Right renal cortex interstitium (tissue), 3 donors: ENCODE measurements at regions not wholly inside any gene's neighbourhood (a gene's known extent, or its start where the extent isn't known, plus 50 kb on each side); places are given as distances from the start of the nearest gene placed in this dataset.
"Not testable (repeated sequence)": the region's sequence is repeated elsewhere in the genome, so short reads cannot be mapped to it uniquely, and the experiment has no call there.

Experiments
- DNase-seq, 3 donors: peaks; one replicate each; pipeline ENCODE4 v3.0.0-alpha.2; 2013; ENCODE audit warnings: low read depth in 3 of 3, low spot score in 2 of 3

- no peak for DNase-seq
These were observed 244.4 kb upstream of the ARPP21 start for GRCh38 chr3:35394905-35395304.

GRCh38 chr3:35401671-35402070, 237.7 kb upstream of the ARPP21 start:
- no peak for DNase-seq

GRCh38 chr3:35404571-35404970, 234.8 kb upstream of the ARPP21 start:
- DNase-seq: no peak

- no peak for DNase-seq
These were observed 230.4 kb upstream of the ARPP21 start for GRCh38 chr3:35408882-35409281.

- no peak for DNase-seq
These were observed 229.3 kb upstream of the ARPP21 start for GRCh38 chr3:35409991-35410390.

- no peak for DNase-seq
These were observed 225.8 kb upstream of the ARPP21 start for GRCh38 chr3:35413483-35413882.

GRCh38 chr3:35417080-35417479, 222.2 kb upstream of the ARPP21 start:
- no peak for DNase-seq

- no peak for DNase-seq
These were observed 217.2 kb upstream of the ARPP21 start for GRCh38 chr3:35422101-35422500.

- DNase-seq: no peak
These were observed 216.3 kb upstream of the ARPP21 start for GRCh38 chr3:35422836-35423601.

- DNase-seq: no peak
These were observed 212.9 kb upstream of the ARPP21 start for GRCh38 chr3:35426366-35426958.

- DNase-seq: no peak
These were observed 201.9 kb upstream of the ARPP21 start for GRCh38 chr3:35437381-35437780.

- DNase-seq: no peak
These were observed 201.2 kb upstream of the ARPP21 start for GRCh38 chr3:35438101-35438500.

GRCh38 chr3:35439663-35440062, 199.7 kb upstream of the ARPP21 start:
- DNase-seq: no peak

GRCh38 chr3:35440826-35441225, 198.5 kb upstream of the ARPP21 start:
- DNase-seq: no peak

- no peak for DNase-seq
These were observed 192.4 kb upstream of the ARPP21 start for GRCh38 chr3:35446896-35447295.

- no peak for DNase-seq
These were observed 191.2 kb upstream of the ARPP21 start for GRCh38 chr3:35448121-35448520.

- no peak for DNase-seq
These were observed 190.6 kb upstream of the ARPP21 start for GRCh38 chr3:35448681-35449080.

GRCh38 chr3:35454819-35455218, 184.5 kb upstream of the ARPP21 start:
- not testable (repeated sequence) for DNase-seq

- no peak for DNase-seq
These were observed 165.4 kb upstream of the ARPP21 start for GRCh38 chr3:35473956-35474355.

- not testable (repeated sequence) for DNase-seq
These were observed 156.8 kb upstream of the ARPP21 start for GRCh38 chr3:35482566-35482965.

GRCh38 chr3:35483131-35483530, 156.2 kb upstream of the ARPP21 start:
- no peak for DNase-seq

GRCh38 chr3:35484929-35485530, 154.3 kb upstream of the ARPP21 start:
- no peak for DNase-seq
